GM12891 (cell line): ENCODE measurements at regions not wholly inside any gene's neighbourhood (a gene's known extent, or its start where the extent isn't known, plus 50 kb on each side); places are given as distances from the start of the nearest gene placed in this dataset.

Experiments
- DNase-seq: peaks from one replicate; pipeline ENCODE4 v3.0.0; 2011; ENCODE audit warnings: low spot score; ENCODE audit not compliant: insufficient read length
- FAIRE-seq: peaks from 2 replicates; lab custom pipeline; 2011; peaks lifted over from hg19 to GRCh38; lab: Jason Lieb, UNC
- PAX5 ChIP-seq: IDR thresholded peaks from 2 replicates; pipeline ENCODE4 v1.6.1; 2011; ENCODE audit warnings: low read length, moderate library complexity, mild to moderate bottlenecking; ENCODE audit not compliant: insufficient read depth, severe bottlenecking
- POLR2A ChIP-seq: IDR thresholded peaks from 2 replicates; pipeline ENCODE4 v1.6.1; 2011; ENCODE audit warnings: low read depth, low read length, control low read depth
- POLR2AphosphoS5 ChIP-seq: IDR thresholded peaks from 2 replicates; pipeline ENCODE4 v1.6.1; 2011; ENCODE audit warnings: low read depth, low read length, control low read depth
- POU2F2 ChIP-seq: IDR thresholded peaks from 2 replicates; pipeline ENCODE4 v1.6.1; 2011; ENCODE audit warnings: low read depth, mild to moderate bottlenecking, control low read depth, low read length, moderate library complexity
- SPI1 ChIP-seq: IDR thresholded peaks from 2 replicates; pipeline ENCODE4 v1.6.1; 2011; ENCODE audit warnings: low read depth, low read length, control low read depth
- TAF1 ChIP-seq: IDR thresholded peaks from 2 replicates; pipeline ENCODE4 v1.6.1; 2011; ENCODE audit warnings: low read depth, low read length, control low read depth

DNA sequence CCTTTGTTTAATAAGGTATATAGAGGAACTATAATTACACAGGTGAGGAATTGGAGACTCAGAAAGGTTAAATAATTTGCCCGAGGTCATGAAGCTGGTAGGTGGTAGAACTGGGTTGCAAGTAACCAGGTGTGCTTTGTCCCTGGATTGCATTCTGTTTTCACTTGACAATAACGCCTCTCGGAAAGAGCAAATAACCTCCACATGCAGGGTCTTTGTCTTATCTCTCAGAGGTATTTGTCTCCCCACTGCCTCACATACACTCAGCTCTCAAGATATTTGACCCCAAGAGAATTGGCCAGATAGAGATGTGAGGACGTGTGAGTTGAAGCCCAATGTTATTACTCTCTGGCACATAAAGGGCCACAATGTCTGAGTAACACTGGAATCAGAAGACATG lies 320.9 kb upstream of the ONECUT1 start:
- TF ChIP-seq SPI1, result no peak
- DNase-seq (no peak), FAIRE-seq (no peak)

DNA sequence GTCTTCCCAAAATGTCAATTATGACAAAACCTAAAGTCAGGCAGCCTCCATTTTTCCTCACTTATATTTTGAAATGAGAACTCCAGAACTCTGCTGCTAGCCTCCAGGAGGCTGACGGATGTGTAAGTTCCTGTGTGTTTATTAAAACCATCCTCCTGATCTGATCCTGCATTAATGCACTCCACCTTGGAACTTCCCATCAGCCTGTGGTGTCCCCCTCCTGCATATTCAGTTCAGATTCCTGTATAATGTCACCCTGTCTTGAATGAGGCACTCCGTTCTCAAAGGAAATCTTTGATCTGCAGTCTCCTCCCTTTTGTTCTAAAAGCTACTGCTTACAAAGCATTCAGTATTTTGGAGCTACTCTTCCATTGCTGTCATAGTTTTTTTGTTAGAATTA lies 318.2 kb upstream of the ONECUT1 start:
- DNase-seq (no peak), FAIRE-seq (no peak)
- TF ChIP-seq POLR2AphosphoS5, result no peak
- no peak for TF ChIP-seq PAX5

DNA sequence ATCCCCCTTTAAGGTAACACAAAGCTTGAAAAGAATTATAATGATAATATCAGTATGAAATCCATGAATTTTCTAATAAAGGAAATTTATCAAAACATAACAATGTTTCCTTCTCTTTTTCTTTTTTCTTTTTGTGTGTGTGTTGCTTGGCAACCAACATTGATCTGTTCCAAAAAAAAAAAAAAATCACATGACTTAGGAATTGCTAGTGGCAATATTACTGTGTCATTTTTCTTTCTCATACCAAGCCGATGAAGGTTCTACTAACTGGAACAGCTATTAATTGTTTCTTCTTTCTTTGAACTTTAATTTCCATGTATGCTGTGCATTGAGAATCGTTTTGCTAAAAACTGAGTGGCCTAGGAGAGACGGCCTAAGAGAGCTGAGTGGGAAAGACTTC lies 317.7 kb upstream of the ONECUT1 start:
- FAIRE-seq (no peak), DNase-seq (no peak)
- TF ChIP-seq PAX5 (no peak), TAF1 (no peak), POLR2A (no peak), SPI1 (no peak), POLR2AphosphoS5 (no peak), POU2F2 (no peak)

DNA sequence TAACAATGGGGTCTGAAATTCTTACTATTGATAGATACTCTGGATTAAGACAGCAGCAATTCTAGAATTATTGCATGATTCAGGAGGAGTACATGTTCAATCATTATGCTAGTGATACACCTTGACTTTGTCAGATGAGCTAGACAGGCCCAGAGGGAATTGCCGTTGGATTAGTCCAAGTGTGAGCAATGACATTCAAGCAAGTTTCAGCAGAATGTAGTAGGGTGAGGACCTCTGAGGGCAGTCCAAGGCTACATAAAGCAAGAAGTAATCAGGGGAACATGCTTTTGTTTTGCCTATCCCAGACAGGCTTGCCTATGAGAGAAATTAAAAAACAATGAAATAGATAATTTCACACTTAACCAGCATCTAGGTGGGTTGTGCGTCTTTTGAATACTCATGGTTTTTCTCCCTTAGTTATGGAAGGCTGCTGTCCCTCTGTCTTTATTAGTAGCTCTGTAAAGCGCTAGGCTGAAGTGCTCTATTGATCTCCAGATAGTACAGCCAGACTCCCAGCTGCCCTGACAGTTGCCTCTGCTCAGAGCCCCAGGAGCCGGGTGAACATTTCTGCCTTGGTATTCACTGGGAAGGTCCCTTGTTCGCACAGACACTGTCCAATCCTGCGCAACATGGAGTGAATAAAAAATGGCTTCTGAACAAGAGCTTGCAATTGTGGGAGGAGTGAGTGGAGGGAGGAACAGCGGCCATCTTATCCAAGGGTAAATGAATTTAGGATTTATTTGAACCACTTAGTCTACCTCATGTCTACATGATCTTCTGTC lies 316.6 kb upstream of the ONECUT1 start:
- no peak for DNase-seq
- no peak for TF ChIP-seq TAF1
- TF ChIP-seq PAX5, result no peak
- TF ChIP-seq POU2F2, result no peak
- no peak for TF ChIP-seq POLR2AphosphoS5
- no peak for TF ChIP-seq POLR2A
- TF ChIP-seq SPI1, result no peak
- no peak for FAIRE-seq

DNA sequence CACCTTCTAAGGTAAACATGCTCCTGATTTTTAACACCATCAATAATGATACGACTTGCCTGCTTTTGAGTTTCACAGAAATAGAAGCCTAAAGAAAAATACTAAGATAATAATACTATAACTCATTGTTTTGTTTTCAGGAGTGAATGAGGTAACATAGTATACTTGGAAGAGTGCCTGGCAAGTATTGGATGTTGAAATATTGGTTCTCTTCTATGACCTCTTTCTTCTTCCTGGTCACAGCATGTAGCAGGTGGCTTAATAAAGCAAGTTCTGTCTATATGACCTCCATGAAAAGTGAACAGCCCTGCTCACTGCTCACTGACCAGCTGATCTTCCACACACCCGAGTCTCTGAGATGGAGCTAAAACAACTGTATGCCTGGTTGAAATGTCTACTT lies 312.3 kb upstream of the ONECUT1 start:
- TF ChIP-seq POLR2AphosphoS5, result no peak
- TF ChIP-seq PAX5, result no peak
- TF ChIP-seq TAF1, result no peak
- TF ChIP-seq POU2F2, result no peak
- no peak for TF ChIP-seq POLR2A
- TF ChIP-seq SPI1, result no peak
- FAIRE-seq, result no peak

DNA sequence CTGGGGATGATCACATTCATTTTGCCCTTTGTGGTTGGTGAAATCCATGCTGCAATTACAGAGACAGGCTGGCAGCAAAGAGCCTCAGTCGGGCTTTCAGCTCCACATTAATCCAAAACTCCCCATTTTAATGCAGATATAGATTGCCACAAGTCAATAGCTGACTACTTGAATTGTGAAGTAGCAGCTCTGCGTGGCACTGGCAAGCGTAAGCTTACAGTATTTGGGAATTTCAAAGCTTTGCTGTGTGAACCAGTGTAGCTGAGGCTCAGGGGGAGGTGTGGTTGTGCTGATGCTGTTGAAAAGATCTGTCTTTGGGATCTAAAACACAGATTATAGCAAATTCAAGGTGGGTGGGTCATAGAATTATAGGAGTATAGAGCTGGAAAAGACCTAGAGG lies 290.3 kb upstream of the ONECUT1 start:
- FAIRE-seq (no peak), DNase-seq (no peak)
- TF ChIP-seq SPI1 (no peak), POLR2A (no peak), POLR2AphosphoS5 (no peak), POU2F2 (no peak), TAF1 (no peak), PAX5 (no peak)

More for the DNA sequence above, 312.3 kb upstream of the ONECUT1 start:
- no peak for DNase-seq

DNA sequence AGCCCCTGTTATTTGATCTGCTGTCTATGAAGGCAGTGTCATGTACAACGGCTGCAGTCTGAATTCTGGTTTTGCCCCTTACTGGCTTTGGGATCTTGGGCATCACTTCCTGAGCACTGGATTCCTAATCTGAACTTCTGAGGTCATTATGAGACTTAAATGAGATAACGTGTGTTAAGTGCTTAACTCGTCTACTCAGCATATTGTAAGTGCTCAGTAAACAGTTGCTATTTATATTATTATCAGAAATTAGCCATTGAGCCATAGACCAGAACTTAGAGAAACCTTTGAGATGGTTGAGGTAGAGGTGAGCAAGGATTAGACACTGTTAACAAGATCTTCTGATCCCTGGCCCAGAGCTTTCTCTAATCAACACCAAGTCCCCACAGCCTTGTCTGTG lies 284.1 kb upstream of the ONECUT1 start:
- no peak for DNase-seq
- no peak for FAIRE-seq
- no peak for TF ChIP-seq TAF1
- TF ChIP-seq SPI1, result no peak
- no peak for TF ChIP-seq POLR2AphosphoS5
- no peak for TF ChIP-seq PAX5
- TF ChIP-seq POLR2A, result no peak
- TF ChIP-seq POU2F2, result no peak

DNA sequence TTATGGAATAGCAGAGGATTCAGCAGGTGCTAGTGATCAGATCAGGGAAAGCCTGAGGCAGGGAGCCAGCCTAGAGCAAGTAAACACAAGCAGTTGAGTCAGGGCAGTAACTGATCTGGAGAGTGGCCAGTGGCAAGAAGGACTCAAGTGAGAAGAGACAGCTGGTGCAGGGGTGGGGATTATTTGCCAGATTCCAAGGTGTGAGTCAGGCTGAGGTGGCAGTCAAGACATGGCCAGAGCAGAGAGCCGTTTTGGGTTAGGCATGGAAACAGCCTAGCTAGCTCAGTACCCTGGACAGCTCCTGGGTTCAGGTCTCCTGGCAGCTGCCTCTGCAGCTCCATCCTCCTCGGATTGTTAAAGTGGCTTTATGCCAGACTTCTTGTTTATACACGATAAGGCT lies 281.9 kb upstream of the ONECUT1 start:
- DNase-seq (no peak), FAIRE-seq (no peak)
- TF ChIP-seq POLR2A (no peak), SPI1 (no peak), PAX5 (no peak), POU2F2 (no peak), POLR2AphosphoS5 (no peak), TAF1 (no peak)

DNA sequence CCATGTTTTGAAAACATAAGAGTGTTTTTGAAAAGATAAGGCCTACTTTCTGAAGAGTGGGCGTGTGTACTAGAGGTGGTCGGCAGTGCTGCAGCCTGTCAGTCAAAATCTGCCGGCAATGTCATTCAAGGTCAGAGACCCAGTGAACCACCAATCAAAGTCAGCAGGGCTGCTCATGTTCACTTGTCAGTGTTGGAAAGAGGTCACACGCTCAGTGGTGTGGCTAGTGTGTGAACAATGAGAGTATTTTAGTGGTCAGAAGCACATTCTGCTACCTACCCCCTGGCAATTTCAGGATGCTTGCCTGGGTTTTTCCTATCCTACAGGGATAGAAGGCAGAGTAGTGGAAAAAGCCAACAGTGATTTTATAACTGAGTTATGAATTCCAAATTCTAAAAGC lies 278.5 kb upstream of the ONECUT1 start:
- no peak for DNase-seq
- FAIRE-seq, result no peak
- TF ChIP-seq TAF1 (no peak), PAX5 (no peak), POU2F2 (no peak), POLR2AphosphoS5 (no peak), SPI1 (no peak), POLR2A (no peak)

DNA sequence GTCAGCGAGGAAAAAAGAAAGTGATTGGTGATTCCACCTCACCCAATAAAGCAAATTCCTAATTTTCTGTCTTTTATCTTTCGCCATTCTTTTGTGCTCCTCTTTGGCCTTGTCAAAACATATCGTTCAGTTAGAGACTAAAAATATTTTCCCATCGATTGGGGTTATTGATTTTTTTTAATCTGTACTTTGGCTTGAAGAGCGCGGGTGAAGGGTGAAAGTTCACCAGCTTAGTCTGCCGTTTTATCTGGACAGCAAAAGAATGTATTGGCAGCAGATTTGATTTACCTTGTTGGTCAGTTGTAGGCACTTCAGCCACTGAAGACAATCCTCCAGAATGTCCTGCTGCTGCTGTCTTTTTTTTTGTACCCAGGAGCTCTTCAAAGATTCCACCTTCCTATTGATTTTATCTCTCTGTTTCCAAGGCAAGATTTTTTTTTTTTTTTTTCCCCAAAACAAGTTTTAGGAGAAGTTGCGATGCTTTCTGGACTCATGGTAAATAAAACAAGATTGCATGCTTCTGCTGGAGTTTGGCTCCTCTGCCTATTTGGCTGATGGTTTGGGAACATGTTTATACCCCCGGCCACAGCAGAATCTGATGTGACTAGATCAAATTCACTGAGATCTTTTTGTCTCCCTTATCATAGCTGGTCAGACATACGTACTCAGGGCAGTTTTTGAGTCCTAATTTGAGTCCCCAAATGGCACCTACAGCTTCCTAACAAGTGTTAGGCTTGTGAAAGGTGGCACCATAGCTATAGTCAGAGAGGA lies 269.3 kb upstream of the ONECUT1 start:
- FAIRE-seq (no peak), DNase-seq (no peak)
- TF ChIP-seq SPI1 (no peak), POLR2A (no peak), POLR2AphosphoS5 (no peak), PAX5 (no peak), TAF1 (no peak), POU2F2 (no peak)
